ENCODE measurements at regions not wholly inside any gene's neighbourhood (a gene's known extent, or its start where the extent isn't known, plus 50 kb on each side); places are given as distances from the start of the nearest gene placed in this dataset.
"Not testable (repeated sequence)": the region's sequence is repeated elsewhere in the genome, so short reads cannot be mapped to it uniquely, and the experiment has no call there.

GRCh38 chr10:29816801-29817558 lies 182.2 kb upstream of the SVIL start:
- intact Hi-C loops (cut with DNase I; ENCODE audit: low total_unique reads) = no loop called here

DNA sequence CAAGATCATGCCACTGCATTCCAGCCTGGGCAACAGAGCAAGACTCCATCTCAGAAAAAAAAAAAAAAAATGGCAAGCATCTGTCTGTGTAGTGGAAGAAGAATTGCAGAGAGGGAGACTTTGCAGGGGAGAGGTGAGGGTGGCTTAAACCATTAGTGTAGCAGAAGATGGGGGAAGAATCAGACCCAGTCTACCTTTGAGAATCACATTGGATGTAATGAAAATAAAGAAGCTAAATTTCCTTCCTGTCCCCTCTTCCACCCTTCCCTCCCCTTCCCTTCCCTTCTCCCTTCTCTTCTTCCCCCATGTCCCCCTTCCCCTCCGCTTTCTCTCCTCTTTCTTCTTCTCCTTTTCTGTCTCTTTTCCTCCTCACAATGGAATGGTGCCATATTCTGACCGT lies 180.8 kb upstream of the SVIL start:
- WGBS, 2 donors (ENCODE audit: low coverage in 1 of 2) = 68 to 83% methylated on average over 1 to 2 of the region's 2 CpGs
- TF ChIP-seq POLR2A (IDR thresholded peaks at IDR 0.05) = no peak
- no peak for TF ChIP-seq EP300 (IDR thresholded peaks at IDR 0.05; ENCODE audit: low read depth)
- TF ChIP-seq, protein P1, sequence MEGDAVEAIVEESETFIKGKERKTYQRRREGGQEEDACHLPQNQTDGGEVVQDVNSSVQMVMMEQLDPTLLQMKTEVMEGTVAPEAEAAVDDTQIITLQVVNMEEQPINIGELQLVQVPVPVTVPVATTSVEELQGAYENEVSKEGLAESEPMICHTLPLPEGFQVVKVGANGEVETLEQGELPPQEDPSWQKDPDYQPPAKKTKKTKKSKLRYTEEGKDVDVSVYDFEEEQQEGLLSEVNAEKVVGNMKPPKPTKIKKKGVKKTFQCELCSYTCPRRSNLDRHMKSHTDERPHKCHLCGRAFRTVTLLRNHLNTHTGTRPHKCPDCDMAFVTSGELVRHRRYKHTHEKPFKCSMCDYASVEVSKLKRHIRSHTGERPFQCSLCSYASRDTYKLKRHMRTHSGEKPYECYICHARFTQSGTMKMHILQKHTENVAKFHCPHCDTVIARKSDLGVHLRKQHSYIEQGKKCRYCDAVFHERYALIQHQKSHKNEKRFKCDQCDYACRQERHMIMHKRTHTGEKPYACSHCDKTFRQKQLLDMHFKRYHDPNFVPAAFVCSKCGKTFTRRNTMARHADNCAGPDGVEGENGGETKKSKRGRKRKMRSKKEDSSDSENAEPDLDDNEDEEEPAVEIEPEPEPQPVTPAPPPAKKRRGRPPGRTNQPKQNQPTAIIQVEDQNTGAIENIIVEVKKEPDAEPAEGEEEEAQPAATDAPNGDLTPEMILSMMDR (IDR thresholded peaks at IDR 0.05) = no peak
- TF ChIP-seq POLR2AphosphoS5 (IDR thresholded peaks at IDR 0.05) = no peak
- no peak for DNase-seq
- in situ Hi-C loops (cut with MboI; ENCODE audit: low pct_ligation_motif_present in 1 of 4, low pct_unique_long_range_greater_than_20kb in 1 of 4, low sequenced_read_pairs in 3 of 4) = no loop called here
- no peak overlapping the region for H3K4me3 ChIP-seq
- H3K9me3 ChIP-seq = no peaks in the 10 kb centered on the region
- intact Hi-C loops (cut with DNase I; ENCODE audit: low total_unique reads) = no loop called here
- peak overlapping the region; percentile 79 to 92 (median 86) for H3K27ac ChIP-seq
- H3K4me1 ChIP-seq = peaks cover 4 to 21% (median 12%) of the 10 kb centered on the region in 4 donors
- no peaks in the 10 kb centered on the region for H3K27me3 ChIP-seq
- H3K36me3 ChIP-seq = no peaks in the 10 kb centered on the region

More at GRCh38 chr10:29816801-29817558, 182.2 kb upstream of the SVIL start:
- no peak for TF ChIP-seq EP300 (IDR thresholded peaks at IDR 0.05; ENCODE audit: low read depth)
- no peak for TF ChIP-seq POLR2AphosphoS5 (IDR thresholded peaks at IDR 0.05)
- TF ChIP-seq, protein P1 (IDR thresholded peaks at IDR 0.05) = no peak
- no peak for TF ChIP-seq POLR2A (IDR thresholded peaks at IDR 0.05)
- no peaks in the 10 kb centered on the region for H3K9me3 ChIP-seq
- 81 to 86% methylated on average over 11 to 14 of the region's 14 CpGs for WGBS, 2 donors (ENCODE audit: low coverage in 1 of 2)
- peak overlapping the region; percentile 79 to 92 (median 86) for H3K27ac ChIP-seq
- no peaks in the 10 kb centered on the region for H3K27me3 ChIP-seq
- in situ Hi-C loops (cut with MboI; ENCODE audit: low pct_ligation_motif_present in 1 of 4, low pct_unique_long_range_greater_than_20kb in 1 of 4, low sequenced_read_pairs in 3 of 4) = no loop called here
- H3K4me1 ChIP-seq = peaks cover 0 to 10% (median 5%) of the 10 kb centered on the region in 4 donors
- DNase-seq = no peak
- no peaks in the 10 kb centered on the region for H3K36me3 ChIP-seq
- no peak overlapping the region for H3K4me3 ChIP-seq

- no peaks in the 10 kb centered on the region for H3K9me3 ChIP-seq
- H3K4me1 ChIP-seq = peaks cover 4 to 24% (median 16%) of the 10 kb centered on the region in 4 donors
- intact Hi-C loops (cut with DNase I; ENCODE audit: low total_unique reads) = loop anchor here (5.0 kb wide), 1 partner anchor 40 kb away; no protein-coding TSS in a partner anchor
- no peaks in the 10 kb centered on the region for H3K36me3 ChIP-seq
- H3K4me3 ChIP-seq = no peak overlapping the region
- WGBS, 2 donors (ENCODE audit: low coverage in 1 of 2) = 0 to 7% methylated on average over 3 to 5 of the region's 5 CpGs
- peak; percentile 50 for DNase-seq
- in situ Hi-C loops (cut with MboI; ENCODE audit: low pct_ligation_motif_present in 1 of 4, low pct_unique_long_range_greater_than_20kb in 1 of 4, low sequenced_read_pairs in 3 of 4) = no loop called here
- TF ChIP-seq, protein P1 (IDR thresholded peaks at IDR 0.05) = no peak
- TF ChIP-seq POLR2AphosphoS5 (IDR thresholded peaks at IDR 0.05) = peak; percentile 64 to 82 (median 74)
- peak; percentile 89 for TF ChIP-seq EP300 (IDR thresholded peaks at IDR 0.05; ENCODE audit: low read depth)
- no peak for TF ChIP-seq POLR2A (IDR thresholded peaks at IDR 0.05)
- peak overlapping the region; percentile 79 to 92 (median 86) for H3K27ac ChIP-seq
- no peaks in the 10 kb centered on the region for H3K27me3 ChIP-seq
Measured at GRCh38 chr10:29811751-29812427, 177.1 kb upstream of the SVIL start.

DNA sequence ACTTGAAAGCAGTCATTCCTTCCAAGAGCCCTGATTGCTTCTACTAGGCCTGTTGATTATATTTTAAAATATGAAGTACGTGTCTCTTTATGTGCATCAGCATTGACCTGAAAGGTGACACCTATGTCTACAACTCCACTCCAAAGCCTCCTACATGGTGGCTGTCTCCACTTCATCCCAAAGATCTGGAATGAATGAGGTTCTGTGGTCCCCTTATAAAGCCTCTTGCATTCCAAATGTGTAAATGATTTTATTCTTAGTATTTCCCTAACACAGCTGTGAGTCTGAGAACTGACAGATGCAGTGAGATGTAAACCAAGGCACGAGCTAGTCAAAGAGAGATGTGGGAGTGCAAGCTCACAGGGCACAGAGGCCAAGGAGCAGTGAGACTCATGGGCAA lies 176.0 kb upstream of the SVIL start:
- no peak overlapping the region for H3K4me3 ChIP-seq
- H3K9me3 ChIP-seq = no peaks in the 10 kb centered on the region
- no peaks in the 10 kb centered on the region for H3K27me3 ChIP-seq
- WGBS, 2 donors (ENCODE audit: low coverage in 1 of 2) = 58 to 68% methylated on average over 2 of the region's 2 CpGs
- H3K27ac ChIP-seq = peak overlapping the region; percentile 79 to 92 (median 86)
- H3K36me3 ChIP-seq = no peaks in the 10 kb centered on the region
- peaks cover 4 to 29% (median 19%) of the 10 kb centered on the region in 4 donors for H3K4me1 ChIP-seq
- intact Hi-C loops (cut with DNase I; ENCODE audit: low total_unique reads) (loop anchor here (5.0 kb wide), 1 partner anchor 41 kb away; no protein-coding TSS in a partner anchor), in situ Hi-C loops (cut with MboI; ENCODE audit: low pct_ligation_motif_present in 1 of 4, low pct_unique_long_range_greater_than_20kb in 1 of 4, low sequenced_read_pairs in 3 of 4) (no loop called here)
- TF ChIP-seq, protein P1 (IDR thresholded peaks at IDR 0.05) = no peak
- no peak for TF ChIP-seq EP300 (IDR thresholded peaks at IDR 0.05; ENCODE audit: low read depth)
- TF ChIP-seq POLR2AphosphoS5 (IDR thresholded peaks at IDR 0.05) = no peak
- no peak for TF ChIP-seq POLR2A (IDR thresholded peaks at IDR 0.05)
- DNase-seq = no peak

DNA sequence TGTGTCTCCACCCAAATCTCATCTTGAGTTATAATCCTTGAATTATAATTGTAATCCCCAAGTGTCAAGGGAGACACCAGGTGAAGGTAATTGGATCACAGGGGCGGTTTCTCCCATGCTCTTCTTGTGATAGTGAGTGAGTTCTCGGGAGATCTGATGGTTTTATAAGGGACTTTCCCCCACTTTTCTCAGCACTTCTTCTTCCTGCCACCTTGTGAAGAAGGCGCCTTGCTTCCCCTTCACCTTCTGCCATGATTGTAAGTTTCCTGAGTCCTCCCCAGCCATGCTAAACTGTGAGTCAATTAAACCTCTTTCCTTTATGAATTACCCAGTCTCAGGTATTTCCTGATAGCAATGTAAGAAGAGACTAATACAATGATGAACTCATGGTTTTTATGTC lies 175.5 kb upstream of the SVIL start:
- intact Hi-C loops (cut with DNase I; ENCODE audit: low total_unique reads) = loop anchor here (5.0 kb wide), 1 partner anchor 42 kb away; no protein-coding TSS in a partner anchor
- H3K27me3 ChIP-seq; H3K4me3 ChIP-seq; DNase-seq; in situ Hi-C loops (cut with MboI; ENCODE audit: low pct_ligation_motif_present in 1 of 4, low pct_unique_long_range_greater_than_20kb in 1 of 4, low sequenced_read_pairs in 3 of 4); H3K36me3 ChIP-seq; H3K9me3 ChIP-seq: not testable (repeated sequence)
- Histone ChIP-seq H3K4me1 (peaks cover 4 to 34% (median 19%) of the 10 kb centered on the region in 4 donors), H3K27ac (peak overlapping the region; percentile 79 to 92 (median 86))
- WGBS, 2 donors (ENCODE audit: low coverage in 1 of 2) = 68 to 70% methylated on average over 2 to 3 of the region's 3 CpGs
